Tibial nerve (tissue), 4 donors: ENCODE measurements at regions not wholly inside any gene's neighbourhood (a gene's known extent, or its start where the extent isn't known, plus 50 kb on each side); places are given as distances from the start of the nearest gene placed in this dataset.
A peak's percentile ranks its signal among the peaks of the same experiment; 100 is the strongest.

Experiments used
- DNase-seq, 2 donors: peaks; one replicate each; pipeline ENCODE4 v3.0.0-alpha.2; 2019; ENCODE audit warnings: low spot score in 2 of 2
- H3K27ac ChIP-seq, 4 donors: fragments of 200-600 bp; sonication (generic) in 3 of 4; one replicate each; pipeline ENCODE4 v1.5.1; 2017 to 2019; ENCODE audit warnings: mild to moderate bottlenecking in 1 of 4
- H3K27me3 ChIP-seq, 2 donors: fragments of 200-600 bp; sonication (generic) in 1 of 2; one replicate each; pipeline versions ENCODE4 v1.5.1 to v1.6.0; 2017 to 2019
- H3K36me3 ChIP-seq, 3 donors: fragments of 200-600 bp; sonication (generic); one replicate each; pipeline ENCODE4 v1.5.1; 2018 to 2019
- H3K4me1 ChIP-seq, 4 donors: fragments of 200-600 bp; sonication (generic) in 3 of 4; one replicate each; pipeline ENCODE4 v1.5.1; 2017 to 2019
- H3K4me3 ChIP-seq, 4 donors: fragments of 200-600 bp; sonication (generic) in 3 of 4; one replicate each; pipeline ENCODE4 v1.5.1; 2017 to 2019; ENCODE audit warnings: mild to moderate bottlenecking in 1 of 4, moderate library complexity in 1 of 4
- H3K9me3 ChIP-seq, 4 donors: fragments of 200-600 bp; sonication (generic) in 3 of 4; one replicate each; pipeline ENCODE4 v1.5.1; 2017 to 2019
- CTCF ChIP-seq, 5 experiments: fragments of 200-600 bp in 3 of 5; fragments of 450-650 bp in 2 of 5; sonication (generic) in 3 of 5; IDR thresholded peaks; one replicate each; pipeline ENCODE4 v1.5.1; 2016 to 2019; ENCODE audit warnings: antibody characterized with exemption in 5 of 5, mild to moderate bottlenecking in 3 of 5, moderate library complexity in 2 of 5
- EP300 ChIP-seq, 2 donors: sonication (generic); formaldehyde crosslinking; IDR thresholded peaks; one replicate each; pipeline ENCODE4 v1.6.1; 2017; ENCODE audit warnings: antibody characterized with exemption in 2 of 2, mild to moderate bottlenecking in 1 of 2
- POLR2A ChIP-seq, 2 donors: fragments of 450-650 bp; IDR thresholded peaks; one replicate each; pipeline ENCODE4 v1.6.1; 2017; ENCODE audit warnings: antibody characterized with exemption in 2 of 2, mild to moderate bottlenecking in 2 of 2, moderate library complexity in 2 of 2
- WGBS, 2 donors: methylation state at CpG; one replicate each; pipeline ENCODE4 v1.1.5; 2018; 5-methylcytosine and 5-hydroxymethylcytosine counted together

- Histone ChIP-seq H3K9me3 (no peaks in the 10 kb centered on the region), H3K36me3 (no peaks in the 10 kb centered on the region), H3K27ac (no peak overlapping the region), H3K4me1 (no peaks in the 10 kb centered on the region), H3K4me3 (no peak overlapping the region), H3K27me3 (no peaks in the 10 kb centered on the region)
- no peak for TF ChIP-seq POLR2A (IDR thresholded peaks at IDR 0.05)
- no peak for TF ChIP-seq EP300 (IDR thresholded peaks at IDR 0.05)
- TF ChIP-seq CTCF (IDR thresholded peaks at IDR 0.05) = no peak
- no peak for DNase-seq
- WGBS, 2 donors = 94 to 96% methylated on average over 4 of the region's 4 CpGs
These were observed 848.0 kb downstream of the LTN1 start for GRCh38 chr21:28144653-28145052.

- TF ChIP-seq POLR2A (IDR thresholded peaks at IDR 0.05) (no peak), EP300 (IDR thresholded peaks at IDR 0.05) (no peak), CTCF (IDR thresholded peaks at IDR 0.05) (no peak)
- H3K9me3 ChIP-seq = peaks cover 0 to 5% (median 0%) of the 10 kb centered on the region in 4 donors
- DNase-seq = no peak
- no peaks in the 10 kb centered on the region for H3K4me1 ChIP-seq
- no peak overlapping the region for H3K27ac ChIP-seq
- H3K27me3 ChIP-seq = no peaks in the 10 kb centered on the region
- H3K4me3 ChIP-seq = no peak overlapping the region
- no peaks in the 10 kb centered on the region for H3K36me3 ChIP-seq
These were observed 848.6 kb downstream of the LTN1 start for GRCh38 chr21:28144089-28144488.

GRCh38 chr21:28142697-28143096, 850.0 kb downstream of the LTN1 start:
- H3K4me3 ChIP-seq = no peak overlapping the region
- H3K27ac ChIP-seq = no peak overlapping the region
- H3K4me1 ChIP-seq = no peaks in the 10 kb centered on the region
- H3K36me3 ChIP-seq = no peaks in the 10 kb centered on the region
- H3K27me3 ChIP-seq = no peaks in the 10 kb centered on the region
- TF ChIP-seq CTCF (IDR thresholded peaks at IDR 0.05) (no peak), EP300 (IDR thresholded peaks at IDR 0.05) (peak in 1 of 2 donors; percentile 18), POLR2A (IDR thresholded peaks at IDR 0.05) (no peak)
- H3K9me3 ChIP-seq = peaks cover 0 to 10% (median 0%) of the 10 kb centered on the region in 4 donors
- DNase-seq = no peak

GRCh38 chr21:28138272-28138671, 854.4 kb downstream of the LTN1 start:
- Histone ChIP-seq H3K36me3 (no peaks in the 10 kb centered on the region), H3K27me3 (no peaks in the 10 kb centered on the region), H3K4me1 (no peaks in the 10 kb centered on the region), H3K27ac (no peak overlapping the region), H3K9me3 (peaks cover 0 to 10% (median 0%) of the 10 kb centered on the region in 4 donors), H3K4me3 (no peak overlapping the region)
- TF ChIP-seq CTCF (IDR thresholded peaks at IDR 0.05) = no peak
- no peak for TF ChIP-seq POLR2A (IDR thresholded peaks at IDR 0.05)
- no peak for TF ChIP-seq EP300 (IDR thresholded peaks at IDR 0.05)
- DNase-seq = no peak
- 80% methylated on average over 2 of the region's 2 CpGs for WGBS, 2 donors

- Histone ChIP-seq H3K9me3 (peaks cover 0 to 15% (median 0%) of the 10 kb centered on the region in 4 donors), H3K4me1 (no peaks in the 10 kb centered on the region), H3K36me3 (no peaks in the 10 kb centered on the region), H3K4me3 (no peak overlapping the region), H3K27me3 (no peaks in the 10 kb centered on the region), H3K27ac (no peak overlapping the region)
- DNase-seq = no peak
- TF ChIP-seq EP300 (IDR thresholded peaks at IDR 0.05) (no peak), CTCF (IDR thresholded peaks at IDR 0.05) (no peak), POLR2A (IDR thresholded peaks at IDR 0.05) (no peak)
- WGBS, 2 donors = 57 to 71% methylated on average over 3 of the region's 3 CpGs
These were observed 855.9 kb downstream of the LTN1 start for GRCh38 chr21:28136656-28137255.
